ENCODE measurements at regions not wholly inside any gene's neighbourhood (a gene's known extent, or its start where the extent isn't known, plus 50 kb on each side); places are given as distances from the start of the nearest gene placed in this dataset.

GRCh38 chr10:112898540-112899390 is 51.3 kb upstream of the TCF7L2 start:
- POLR2A ChIA-PET, result no interaction called here
- CTCF ChIA-PET, result interaction anchor here (0.6 to 1.0 kb wide), 2 partner anchors 20 to 133 kb away, joined by 3 read pairs; no protein-coding TSS in a partner anchor
- no peaks in the 10 kb centered on the region for H3K27me3 ChIP-seq (replicated peaks in 2 of 5; ENCODE audit: control insufficient read depth in 4 of 5, insufficient read depth in 5 of 5, low read length in 4 of 5)
- no peak for DNase-seq
- H3K4me3 ChIP-seq (ENCODE audit: control insufficient read depth in 1 of 7, extremely low read depth in 1 of 7, insufficient read depth in 4 of 7, low read depth in 2 of 7, low read length in 6 of 7), result no peak overlapping the region
- no peak overlapping the region for H3K27ac ChIP-seq (ENCODE audit: insufficient read depth in 1 of 2, low read depth in 1 of 2, low read length in 2 of 2, poor library complexity in 1 of 2, severe bottlenecking in 2 of 2)
- peaks cover 0 to 4% (median 0%) of the 10 kb centered on the region in 4 experiments for H3K4me1 ChIP-seq (ENCODE audit: control extremely low read depth in 1 of 4, control insufficient read depth in 4 of 4, insufficient read depth in 4 of 4, low read length in 3 of 4)
- no peaks in the 10 kb centered on the region for H3K9me3 ChIP-seq (ENCODE audit: control extremely low read depth in 1 of 5, control insufficient read depth in 4 of 5, insufficient read depth in 2 of 5, low read depth in 1 of 5, low read length in 4 of 5)
- 83% methylated on average over 17 of the region's 24 CpGs for WGBS (ENCODE audit: insufficient coverage)
- H3K36me3 ChIP-seq (ENCODE audit: control insufficient read depth in 4 of 4, insufficient read depth in 4 of 4, low read length in 3 of 4), result no peaks in the 10 kb centered on the region

DNA sequence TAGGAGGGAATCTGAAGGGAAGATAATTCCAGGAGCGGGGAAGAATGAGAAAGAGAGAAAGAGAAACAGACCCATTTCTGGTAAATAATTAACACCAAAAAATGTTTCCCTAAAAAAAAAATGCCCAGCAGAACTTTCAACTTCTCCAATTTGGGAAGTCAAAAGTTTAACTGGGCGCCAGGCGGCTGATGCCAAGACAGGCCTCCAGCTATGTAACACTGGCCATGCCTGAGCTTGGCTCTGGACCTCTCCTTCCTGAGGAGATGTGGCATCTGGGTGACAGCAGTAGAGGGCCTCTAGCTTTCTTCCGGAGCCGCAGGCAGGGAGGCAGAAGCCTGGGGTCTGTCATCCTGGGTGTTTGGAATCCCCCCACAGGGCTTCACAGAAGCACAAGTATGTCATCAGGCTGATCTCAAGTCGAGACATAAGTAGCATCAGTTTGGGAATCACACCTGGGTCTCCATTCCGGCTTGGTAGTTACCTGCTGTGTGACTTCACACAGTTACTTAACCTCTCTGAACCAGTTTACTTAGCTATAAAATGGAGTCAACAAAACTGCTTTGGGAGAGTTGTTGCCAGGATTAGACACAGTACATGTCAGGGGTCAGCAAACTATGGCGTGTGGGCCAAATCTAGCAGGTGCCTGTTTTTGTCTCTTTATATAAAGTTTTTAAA is 50.5 kb upstream of the TCF7L2 start:
- no peaks in the 10 kb centered on the region for H3K9me3 ChIP-seq (ENCODE audit: control extremely low read depth in 1 of 5, control insufficient read depth in 4 of 5, insufficient read depth in 2 of 5, low read depth in 1 of 5, low read length in 4 of 5)

More for the DNA sequence above, 50.5 kb upstream of the TCF7L2 start:
- 90% methylated on average over 2 of the region's 8 CpGs for WGBS (ENCODE audit: insufficient coverage)
- ChIA-PET POLR2A (no interaction called here), CTCF (interaction anchor here (1.0 to 1.3 kb wide), 2 partner anchors 10 to 19 kb away, joined by 3 read pairs; no protein-coding TSS in a partner anchor)
- H3K36me3 ChIP-seq (ENCODE audit: control insufficient read depth in 4 of 4, insufficient read depth in 4 of 4, low read length in 3 of 4), result no peaks in the 10 kb centered on the region
- no peak overlapping the region for H3K27ac ChIP-seq (ENCODE audit: insufficient read depth in 1 of 2, low read depth in 1 of 2, low read length in 2 of 2, poor library complexity in 1 of 2, severe bottlenecking in 2 of 2)
- no peaks in the 10 kb centered on the region for H3K27me3 ChIP-seq (replicated peaks in 2 of 5; ENCODE audit: control insufficient read depth in 4 of 5, insufficient read depth in 5 of 5, low read length in 4 of 5)
- no peak for DNase-seq
- H3K4me3 ChIP-seq (ENCODE audit: control insufficient read depth in 1 of 7, extremely low read depth in 1 of 7, insufficient read depth in 4 of 7, low read depth in 2 of 7, low read length in 6 of 7), result no peak overlapping the region
- H3K4me1 ChIP-seq (ENCODE audit: control extremely low read depth in 1 of 4, control insufficient read depth in 4 of 4, insufficient read depth in 4 of 4, low read length in 3 of 4), result peaks cover 0 to 4% (median 0%) of the 10 kb centered on the region in 4 experiments

Data from common myeloid progenitor, CD34-positive (primary cell).